ENCODE measurements at regions not wholly inside any gene's neighbourhood (a gene's known extent, or its start where the extent isn't known, plus 50 kb on each side); places are given as distances from the start of the nearest gene placed in this dataset.
"Not testable (repeated sequence)": the region's sequence is repeated elsewhere in the genome, so short reads cannot be mapped to it uniquely, and the experiment has no call there.

DNA sequence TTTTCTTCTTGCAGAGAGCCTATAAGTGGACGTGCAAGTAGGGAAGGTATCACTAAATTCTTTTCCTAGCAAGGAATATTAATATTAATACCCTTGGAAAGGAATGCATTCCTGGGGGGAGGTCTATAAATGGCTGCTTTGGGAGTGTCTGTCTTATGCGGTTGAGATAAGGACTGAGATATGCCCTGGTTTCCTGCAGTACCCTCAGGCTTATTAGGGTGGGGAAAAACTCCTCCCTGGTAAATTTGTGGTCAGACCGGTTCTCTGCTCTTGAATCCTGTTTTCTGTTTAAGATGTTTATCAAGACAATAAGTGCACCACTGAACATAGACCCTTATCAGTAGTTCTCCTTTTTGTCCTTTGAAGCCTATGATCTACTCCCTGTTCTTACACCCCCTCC lies 155.2 kb downstream of the COPS8 start:
- not testable (repeated sequence) for H2BK5ac ChIP-seq (ENCODE audit: low read length); H4K8ac ChIP-seq (ENCODE audit: low read depth, low read length); H3K4me1 ChIP-seq (ENCODE audit: control insufficient read depth in 2 of 2, insufficient read depth in 1 of 2, low read depth in 1 of 2, low read length in 2 of 2); H2BK120ac ChIP-seq (ENCODE audit: low read depth, low read length); H3K27me3 ChIP-seq (ENCODE audit: control insufficient read depth in 3 of 3, insufficient read depth in 3 of 3, low read depth in 1 of 3, low read length in 3 of 3); H3K36me3 ChIP-seq (replicated peaks in 1 of 2; ENCODE audit: control insufficient read depth in 2 of 2, insufficient read depth in 2 of 2, low read length in 2 of 2); H2AFZ ChIP-seq (ENCODE audit: low read length); H2BK12ac ChIP-seq (ENCODE audit: low read length); DNase-seq (ENCODE audit: low spot score); H3K4ac ChIP-seq (ENCODE audit: low read length); H2AK5ac ChIP-seq (ENCODE audit: low read depth, low read length); H3K79me1 ChIP-seq (ENCODE audit: low read depth, low read length); H3K27ac ChIP-seq (replicated peaks; ENCODE audit: low read length); H3K14ac ChIP-seq (ENCODE audit: low read length); H3K4me2 ChIP-seq (ENCODE audit: insufficient read depth, low read length, poor library complexity, severe bottlenecking); H2BK15ac ChIP-seq (ENCODE audit: low read length); H3K4me3 ChIP-seq (ENCODE audit: low read length in 2 of 2); H3K9ac ChIP-seq (ENCODE audit: low read depth, low read length, poor library complexity); H3K23ac ChIP-seq (ENCODE audit: low read depth, low read length, poor library complexity); H3K9me3 ChIP-seq (replicated peaks in 1 of 2; ENCODE audit: control insufficient read depth in 2 of 2, insufficient read depth in 1 of 2, low read depth in 1 of 2, low read length in 2 of 2); H3K18ac ChIP-seq (ENCODE audit: low read length); H4K91ac ChIP-seq (ENCODE audit: low read depth, low read length, poor library complexity)
- no CpG with 5 or more reads among the region's 3 CpGs for WGBS, 2 donors (ENCODE audit: extremely low coverage in 2 of 2, insufficient read length in 2 of 2, insufficient replicate concordance in 1 of 2)

DNA sequence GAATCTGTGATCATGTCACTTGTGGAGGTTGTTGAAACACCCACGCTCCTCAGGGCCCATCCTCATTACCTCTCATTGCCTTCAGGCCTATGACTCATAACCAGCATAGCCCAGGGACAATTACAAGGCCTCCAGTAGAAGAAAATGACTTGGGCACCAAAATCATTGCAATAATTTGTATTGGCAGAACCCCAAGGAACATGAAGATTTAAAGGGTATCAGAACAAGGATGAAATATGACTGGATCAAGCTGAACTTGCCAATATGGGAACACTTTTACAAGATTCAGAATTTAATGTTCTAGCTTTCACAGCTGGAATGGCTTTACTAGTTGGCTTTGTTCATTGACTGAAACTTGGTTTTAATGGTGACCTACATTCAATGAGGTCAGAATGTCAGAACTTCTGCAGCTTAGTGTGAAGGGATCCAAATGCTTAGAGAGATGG lies 156.4 kb downstream of the COPS8 start:
- Histone ChIP-seq H3K23ac (ENCODE audit: low read depth, low read length, poor library complexity) (no peak overlapping the region), H3K27ac (replicated peaks; ENCODE audit: low read length) (no peak overlapping the region), H4K91ac (ENCODE audit: low read depth, low read length, poor library complexity) (no peak overlapping the region), H3K4ac (ENCODE audit: low read length) (no peak overlapping the region), H2BK12ac (ENCODE audit: low read length) (no peak overlapping the region), H2AFZ (ENCODE audit: low read length) (no peak overlapping the region), H2BK5ac (ENCODE audit: low read length) (no peak overlapping the region), H2BK15ac (ENCODE audit: low read length) (no peak overlapping the region), H3K4me3 (ENCODE audit: low read length in 2 of 2) (no peak overlapping the region), H2AK5ac (ENCODE audit: low read depth, low read length) (no peak overlapping the region), H3K18ac (ENCODE audit: low read length) (no peak overlapping the region), H3K4me2 (ENCODE audit: insufficient read depth, low read length, poor library complexity, severe bottlenecking) (no peak overlapping the region), H3K4me1 (ENCODE audit: control insufficient read depth in 2 of 2, insufficient read depth in 1 of 2, low read depth in 1 of 2, low read length in 2 of 2) (no peaks in the 10 kb centered on the region), H3K36me3 (replicated peaks in 1 of 2; ENCODE audit: control insufficient read depth in 2 of 2, insufficient read depth in 2 of 2, low read length in 2 of 2) (no peaks in the 10 kb centered on the region), H3K9ac (ENCODE audit: low read depth, low read length, poor library complexity) (no peak overlapping the region), H3K79me1 (ENCODE audit: low read depth, low read length) (no peaks in the 10 kb centered on the region), H4K8ac (ENCODE audit: low read depth, low read length) (no peak overlapping the region), H3K27me3 (ENCODE audit: control insufficient read depth in 3 of 3, insufficient read depth in 3 of 3, low read depth in 1 of 3, low read length in 3 of 3) (no peaks in the 10 kb centered on the region), H2BK120ac (ENCODE audit: low read depth, low read length) (no peak overlapping the region), H3K14ac (ENCODE audit: low read length) (no peak overlapping the region), H3K9me3 (replicated peaks in 1 of 2; ENCODE audit: control insufficient read depth in 2 of 2, insufficient read depth in 1 of 2, low read depth in 1 of 2, low read length in 2 of 2) (no peaks in the 10 kb centered on the region)
- no peak for DNase-seq (ENCODE audit: low spot score)
- no CpG with 5 or more reads among the region's 1 CpG for WGBS, 2 donors (ENCODE audit: extremely low coverage in 2 of 2, insufficient read length in 2 of 2, insufficient replicate concordance in 1 of 2)

DNA sequence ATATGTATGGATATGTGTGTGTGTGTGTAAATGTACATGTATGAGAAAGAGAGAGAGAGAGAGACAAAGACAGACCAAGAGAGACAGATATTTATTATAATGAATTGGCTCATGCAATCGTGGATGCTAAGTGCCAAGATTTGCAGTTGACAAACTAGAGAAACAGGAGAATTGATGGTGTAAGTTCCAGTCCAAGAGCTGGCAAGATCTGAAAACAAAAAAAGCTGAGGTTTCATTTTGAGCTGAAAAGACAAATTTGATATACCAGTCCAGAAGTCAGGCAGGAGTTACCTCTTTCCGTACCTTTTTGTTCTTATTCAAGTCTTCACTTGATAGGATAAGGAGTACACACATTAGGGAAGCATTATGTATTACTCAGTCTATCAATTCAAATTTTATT lies 157.8 kb downstream of the COPS8 start:
- H3K4me3 ChIP-seq (ENCODE audit: low read length in 2 of 2), result no peak overlapping the region
- H3K18ac ChIP-seq (ENCODE audit: low read length), result no peak overlapping the region
- H2AK5ac ChIP-seq (ENCODE audit: low read depth, low read length), result no peak overlapping the region
- H3K4ac ChIP-seq (ENCODE audit: low read length), result no peak overlapping the region
- no peak overlapping the region for H2BK12ac ChIP-seq (ENCODE audit: low read length)
- no peak overlapping the region for H2BK120ac ChIP-seq (ENCODE audit: low read depth, low read length)
- H3K79me1 ChIP-seq (ENCODE audit: low read depth, low read length), result no peaks in the 10 kb centered on the region
- H3K27me3 ChIP-seq (ENCODE audit: control insufficient read depth in 3 of 3, insufficient read depth in 3 of 3, low read depth in 1 of 3, low read length in 3 of 3), result no peaks in the 10 kb centered on the region
- H2BK5ac ChIP-seq (ENCODE audit: low read length), result no peak overlapping the region
- no peak overlapping the region for H3K9ac ChIP-seq (ENCODE audit: low read depth, low read length, poor library complexity)
- no peaks in the 10 kb centered on the region for H3K4me1 ChIP-seq (ENCODE audit: control insufficient read depth in 2 of 2, insufficient read depth in 1 of 2, low read depth in 1 of 2, low read length in 2 of 2)
- H3K36me3 ChIP-seq (replicated peaks in 1 of 2; ENCODE audit: control insufficient read depth in 2 of 2, insufficient read depth in 2 of 2, low read length in 2 of 2), result no peaks in the 10 kb centered on the region
- no peak overlapping the region for H3K4me2 ChIP-seq (ENCODE audit: insufficient read depth, low read length, poor library complexity, severe bottlenecking)
- H3K9me3 ChIP-seq (replicated peaks in 1 of 2; ENCODE audit: control insufficient read depth in 2 of 2, insufficient read depth in 1 of 2, low read depth in 1 of 2, low read length in 2 of 2), result no peaks in the 10 kb centered on the region
- H3K27ac ChIP-seq (replicated peaks; ENCODE audit: low read length), result no peak overlapping the region
- no peak for DNase-seq (ENCODE audit: low spot score)
- no peak overlapping the region for H3K23ac ChIP-seq (ENCODE audit: low read depth, low read length, poor library complexity)
- no peak overlapping the region for H3K14ac ChIP-seq (ENCODE audit: low read length)
- no peak overlapping the region for H4K8ac ChIP-seq (ENCODE audit: low read depth, low read length)
- WGBS, 2 donors (ENCODE audit: extremely low coverage in 2 of 2, insufficient read length in 2 of 2, insufficient replicate concordance in 1 of 2), result no CpG with 5 or more reads among the region's 2 CpGs
- no peak overlapping the region for H2AFZ ChIP-seq (ENCODE audit: low read length)
- no peak overlapping the region for H2BK15ac ChIP-seq (ENCODE audit: low read length)
- no peak overlapping the region for H4K91ac ChIP-seq (ENCODE audit: low read depth, low read length, poor library complexity)

DNA sequence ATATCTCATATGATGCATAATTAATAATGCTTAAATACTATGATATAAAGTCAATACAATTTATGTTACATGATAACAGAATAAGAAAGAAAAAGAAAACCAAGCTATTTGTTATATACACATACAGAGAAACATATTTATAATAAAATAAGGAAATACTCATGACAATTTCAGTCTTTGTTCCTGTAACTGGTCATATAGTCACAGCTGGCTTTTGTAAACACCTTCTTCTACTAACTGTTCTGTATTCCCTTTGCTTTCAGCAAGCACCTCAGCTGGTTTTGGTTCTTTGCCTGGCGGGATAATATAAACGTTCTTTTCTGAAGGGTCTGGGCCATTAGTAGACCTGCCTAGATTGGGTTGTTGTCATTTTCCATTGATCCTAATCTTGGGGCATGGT lies 158.5 kb downstream of the COPS8 start:
- Histone ChIP-seq H3K18ac (ENCODE audit: low read length) (no peak overlapping the region), H3K14ac (ENCODE audit: low read length) (no peak overlapping the region), H2AK5ac (ENCODE audit: low read depth, low read length) (no peak overlapping the region), H2AFZ (ENCODE audit: low read length) (no peak overlapping the region), H3K4me1 (ENCODE audit: control insufficient read depth in 2 of 2, insufficient read depth in 1 of 2, low read depth in 1 of 2, low read length in 2 of 2) (no peaks in the 10 kb centered on the region), H2BK5ac (ENCODE audit: low read length) (no peak overlapping the region), H2BK120ac (ENCODE audit: low read depth, low read length) (no peak overlapping the region), H2BK15ac (ENCODE audit: low read length) (no peak overlapping the region), H3K27ac (replicated peaks; ENCODE audit: low read length) (no peak overlapping the region), H3K9ac (ENCODE audit: low read depth, low read length, poor library complexity) (no peak overlapping the region), H3K23ac (ENCODE audit: low read depth, low read length, poor library complexity) (no peak overlapping the region), H2BK12ac (ENCODE audit: low read length) (no peak overlapping the region), H3K4me2 (ENCODE audit: insufficient read depth, low read length, poor library complexity, severe bottlenecking) (no peak overlapping the region), H3K36me3 (replicated peaks in 1 of 2; ENCODE audit: control insufficient read depth in 2 of 2, insufficient read depth in 2 of 2, low read length in 2 of 2) (no peaks in the 10 kb centered on the region), H3K79me1 (ENCODE audit: low read depth, low read length) (no peaks in the 10 kb centered on the region), H4K91ac (ENCODE audit: low read depth, low read length, poor library complexity) (no peak overlapping the region), H3K9me3 (replicated peaks in 1 of 2; ENCODE audit: control insufficient read depth in 2 of 2, insufficient read depth in 1 of 2, low read depth in 1 of 2, low read length in 2 of 2) (no peaks in the 10 kb centered on the region), H3K4me3 (ENCODE audit: low read length in 2 of 2) (no peak overlapping the region), H3K27me3 (ENCODE audit: control insufficient read depth in 3 of 3, insufficient read depth in 3 of 3, low read depth in 1 of 3, low read length in 3 of 3) (no peaks in the 10 kb centered on the region), H4K8ac (ENCODE audit: low read depth, low read length) (no peak overlapping the region), H3K4ac (ENCODE audit: low read length) (no peak overlapping the region)
- DNase-seq (ENCODE audit: low spot score), result no peak
- WGBS, 2 donors (ENCODE audit: extremely low coverage in 2 of 2, insufficient read length in 2 of 2, insufficient replicate concordance in 1 of 2), result no CpG with 5 or more reads among the region's 2 CpGs
